Hepatocyte (in vitro differentiated cells): ENCODE measurements at regions not wholly inside any gene's neighbourhood (a gene's known extent, or its start where the extent isn't known, plus 50 kb on each side); places are given as distances from the start of the nearest gene placed in this dataset.

ENCODE experiments used
- DNase-seq: peaks from one replicate; pipeline ENCODE4 v3.0.0-alpha.2; 2016; ENCODE audit warnings: low spot score
- H2AFZ ChIP-seq: fragments of 200-600 bp; sonication (generic); 2 replicates; pipeline ENCODE4 v1.6.0; 2016; ENCODE audit warnings: antibody characterized with exemption, mild to moderate bottlenecking
- H3K27ac ChIP-seq: fragments of 200-600 bp; sonication (generic); 2 replicates; pipeline ENCODE4 v1.5.1; 2016; ENCODE audit warnings: mild to moderate bottlenecking
- H3K27me3 ChIP-seq: fragments of 200-600 bp; sonication (generic); 2 replicates; pipeline ENCODE4 v1.6.1; 2016
- H3K36me3 ChIP-seq: fragments of 200-600 bp; sonication (generic); replicated peaks from 2 replicates; pipeline ENCODE4 v1.5.1; 2016; ENCODE audit warnings: low read depth; ENCODE audit not compliant: insufficient read depth
- H3K4me1 ChIP-seq: fragments of 200-600 bp; sonication (generic); 2 replicates; pipeline ENCODE4 v1.5.1; 2016; ENCODE audit warnings: mild to moderate bottlenecking, moderate library complexity; ENCODE audit not compliant: insufficient read depth
- H3K4me2 ChIP-seq: fragments of 200-600 bp; sonication (generic); 2 replicates; pipeline ENCODE4 v1.6.0; 2016
- H3K4me3 ChIP-seq: fragments of 200-600 bp; sonication (generic); 2 replicates; pipeline ENCODE4 v1.5.1; 2016; ENCODE audit warnings: mild to moderate bottlenecking
- H3K79me2 ChIP-seq: fragments of 200-600 bp; sonication (generic); 2 replicates; pipeline ENCODE4 v1.6.0; 2017; ENCODE audit warnings: mild to moderate bottlenecking
- H3K9me2 ChIP-seq: fragments of 200-600 bp; sonication (generic); replicated peaks from 2 replicates; pipeline ENCODE4 v1.6.0; 2017; ENCODE audit warnings: mild to moderate bottlenecking; ENCODE audit not compliant: insufficient read depth
- H3K9me3 ChIP-seq: fragments of 200-600 bp; sonication (generic); 2 replicates; pipeline ENCODE4 v1.5.1; 2016; ENCODE audit warnings: low read depth, mild to moderate bottlenecking
- H4K20me1 ChIP-seq: fragments of 200-600 bp; sonication (generic); 2 replicates; pipeline ENCODE4 v1.6.0; 2016; ENCODE audit warnings: mild to moderate bottlenecking; ENCODE audit not compliant: insufficient read depth, poor library complexity, severe bottlenecking
- EZH2 ChIP-seq: fragments of 200-600 bp; sonication (generic); IDR thresholded peaks from 2 replicates; pipeline ENCODE4 v1.6.1; 2016; ENCODE audit warnings: antibody characterized with exemption, mild to moderate bottlenecking, borderline replicate concordance
- EZH2phosphoT487 ChIP-seq: fragments of 200-600 bp; sonication (generic); IDR thresholded peaks from one replicate; pipeline ENCODE4 v1.6.1; 2018; ENCODE audit warnings: antibody characterized with exemption, mild to moderate bottlenecking, low read depth, moderate library complexity; ENCODE audit not compliant: unreplicated experiment, severe bottlenecking
- WGBS: methylation state at CpG from one replicate; pipeline ENCODE4 v1.1.6; 2016; ENCODE audit warnings: low lambda C conversion rate; ENCODE audit errors: missing lambda C conversion rate; 5-methylcytosine and 5-hydroxymethylcytosine counted together
- TF ChIP-seq, protein P1 (sequence below): fragments of 200-600 bp; sonication (generic); IDR thresholded peaks from 2 replicates; pipeline ENCODE4 v1.5.1; 2016; ENCODE audit warnings: antibody characterized with exemption, mild to moderate bottlenecking; ENCODE audit not compliant: poor library complexity

DNA sequence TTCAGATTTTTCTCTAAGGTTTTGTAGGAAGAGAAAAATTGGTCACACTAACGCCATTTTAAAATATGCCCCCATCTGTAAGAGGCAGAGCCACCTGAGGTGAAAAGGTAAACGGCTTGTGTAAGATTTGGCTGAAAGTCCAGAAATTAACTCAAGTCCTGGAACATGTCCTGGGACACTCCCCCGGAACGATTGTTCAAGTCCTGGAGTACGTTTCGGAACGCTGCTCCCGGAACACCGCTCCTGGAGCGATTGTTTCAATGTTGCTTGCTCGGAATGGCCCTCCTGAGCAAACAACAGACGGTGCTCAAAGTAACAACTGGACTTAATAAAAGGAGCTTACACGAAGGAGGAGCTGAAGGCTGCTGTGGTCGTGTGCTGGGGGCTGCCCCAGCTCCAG lies 796.5 kb upstream of the SLIT2 start:
- H4K20me1 ChIP-seq: no peaks in the 10 kb centered on the region
- no peak overlapping the region for H3K27ac ChIP-seq
- no peaks in the 10 kb centered on the region for H3K4me1 ChIP-seq
- H3K9me3 ChIP-seq: no peaks in the 10 kb centered on the region
- H2AFZ ChIP-seq: no peak overlapping the region
- no peaks in the 10 kb centered on the region for H3K79me2 ChIP-seq
- H3K9me2 ChIP-seq: no peaks in the 10 kb centered on the region
- no peak overlapping the region for H3K4me2 ChIP-seq
- DNase-seq: no peak
- WGBS: 90% methylated on average over 14 of the region's 14 CpGs
- no peaks in the 10 kb centered on the region for H3K27me3 ChIP-seq
- H3K4me3 ChIP-seq: no peak overlapping the region
- TF ChIP-seq EZH2phosphoT487 (no peak), EZH2 (no peak)
- TF ChIP-seq, protein P1, sequence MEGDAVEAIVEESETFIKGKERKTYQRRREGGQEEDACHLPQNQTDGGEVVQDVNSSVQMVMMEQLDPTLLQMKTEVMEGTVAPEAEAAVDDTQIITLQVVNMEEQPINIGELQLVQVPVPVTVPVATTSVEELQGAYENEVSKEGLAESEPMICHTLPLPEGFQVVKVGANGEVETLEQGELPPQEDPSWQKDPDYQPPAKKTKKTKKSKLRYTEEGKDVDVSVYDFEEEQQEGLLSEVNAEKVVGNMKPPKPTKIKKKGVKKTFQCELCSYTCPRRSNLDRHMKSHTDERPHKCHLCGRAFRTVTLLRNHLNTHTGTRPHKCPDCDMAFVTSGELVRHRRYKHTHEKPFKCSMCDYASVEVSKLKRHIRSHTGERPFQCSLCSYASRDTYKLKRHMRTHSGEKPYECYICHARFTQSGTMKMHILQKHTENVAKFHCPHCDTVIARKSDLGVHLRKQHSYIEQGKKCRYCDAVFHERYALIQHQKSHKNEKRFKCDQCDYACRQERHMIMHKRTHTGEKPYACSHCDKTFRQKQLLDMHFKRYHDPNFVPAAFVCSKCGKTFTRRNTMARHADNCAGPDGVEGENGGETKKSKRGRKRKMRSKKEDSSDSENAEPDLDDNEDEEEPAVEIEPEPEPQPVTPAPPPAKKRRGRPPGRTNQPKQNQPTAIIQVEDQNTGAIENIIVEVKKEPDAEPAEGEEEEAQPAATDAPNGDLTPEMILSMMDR: no peak
- H3K36me3 ChIP-seq: no peaks in the 10 kb centered on the region

DNA sequence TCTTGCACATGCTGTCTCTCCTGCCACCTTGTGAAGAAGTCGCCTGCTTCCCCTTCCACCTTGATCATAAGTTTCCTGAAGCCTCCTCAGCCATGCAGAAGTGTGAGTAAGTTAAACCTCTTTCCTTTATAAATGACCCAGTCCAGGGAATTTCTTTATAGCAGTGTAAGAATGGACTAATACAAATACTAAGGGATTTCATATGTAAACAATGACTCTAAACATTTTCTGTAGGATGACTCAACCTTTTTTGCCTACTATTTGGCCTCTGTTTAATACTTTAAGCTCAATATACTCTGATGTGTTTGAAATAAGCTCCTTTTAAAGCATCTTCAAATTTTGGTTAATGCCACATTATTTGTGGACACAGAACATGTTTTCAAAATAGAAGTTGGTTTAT lies 813.5 kb upstream of the SLIT2 start:
- WGBS: 84% methylated on average over 1 of the region's 1 CpG
- Histone ChIP-seq H3K4me3 (no peak overlapping the region), H3K9me2 (no peaks in the 10 kb centered on the region), H4K20me1 (no peaks in the 10 kb centered on the region), H3K27me3 (no peaks in the 10 kb centered on the region), H3K27ac (no peak overlapping the region), H3K79me2 (no peaks in the 10 kb centered on the region), H3K9me3 (no peaks in the 10 kb centered on the region), H3K36me3 (no peaks in the 10 kb centered on the region), H3K4me1 (no peaks in the 10 kb centered on the region), H3K4me2 (no peak overlapping the region), H2AFZ (no peak overlapping the region)
- no peak for DNase-seq
- TF ChIP-seq, protein P1: no peak
- TF ChIP-seq EZH2 (no peak), EZH2phosphoT487 (no peak)

DNA sequence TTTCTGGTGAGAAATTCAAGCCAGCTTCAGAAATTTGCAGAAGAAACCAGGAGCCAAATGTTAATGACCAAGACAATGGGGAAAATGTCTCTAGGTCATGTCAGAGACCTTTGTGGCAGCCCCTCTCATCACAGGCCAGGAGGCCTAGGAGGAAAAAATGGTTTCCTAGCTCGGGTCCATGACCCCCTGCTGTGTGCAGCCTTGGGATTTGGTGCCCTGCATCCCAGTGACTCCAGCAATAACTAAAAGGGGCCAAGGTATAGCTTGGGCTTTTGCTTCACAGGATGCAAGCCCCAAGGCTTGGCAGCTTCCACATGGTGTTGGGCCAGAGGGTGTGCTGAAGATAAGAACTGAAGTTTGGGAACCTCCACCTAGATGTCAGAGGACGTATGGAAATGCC lies 814.7 kb upstream of the SLIT2 start:
- H3K4me3 ChIP-seq: no peak overlapping the region
- 74% methylated on average over 2 of the region's 2 CpGs for WGBS
- no peak overlapping the region for H3K27ac ChIP-seq
- no peaks in the 10 kb centered on the region for H3K36me3 ChIP-seq
- H4K20me1 ChIP-seq: no peaks in the 10 kb centered on the region
- H2AFZ ChIP-seq: no peak overlapping the region
- H3K79me2 ChIP-seq: no peaks in the 10 kb centered on the region
- H3K9me2 ChIP-seq: no peaks in the 10 kb centered on the region
- no peak for DNase-seq
- no peaks in the 10 kb centered on the region for H3K4me1 ChIP-seq
- no peak for TF ChIP-seq EZH2phosphoT487
- TF ChIP-seq, protein P1: no peak
- no peak for TF ChIP-seq EZH2
- H3K27me3 ChIP-seq: no peaks in the 10 kb centered on the region
- no peak overlapping the region for H3K4me2 ChIP-seq
- H3K9me3 ChIP-seq: no peaks in the 10 kb centered on the region

DNA sequence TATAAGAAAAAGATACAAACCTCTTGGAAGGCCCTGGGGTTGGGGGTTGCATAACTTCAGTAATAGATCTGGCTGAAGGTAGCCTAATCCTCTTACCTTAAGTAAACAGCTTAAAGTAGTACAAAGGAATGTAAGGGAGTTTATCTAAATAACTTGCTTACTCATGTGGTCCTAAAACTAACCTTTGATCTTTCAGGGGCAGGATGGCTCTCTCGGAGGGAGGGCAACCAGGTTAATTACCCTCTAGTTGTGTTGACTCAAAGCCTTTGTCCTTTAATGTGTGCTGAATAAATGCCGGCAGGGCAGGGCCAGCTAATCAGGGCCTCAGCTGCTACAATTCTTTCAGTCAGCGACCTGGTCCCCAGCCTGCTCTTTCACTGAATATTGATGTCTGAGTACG lies 822.0 kb upstream of the SLIT2 start:
- no peaks in the 10 kb centered on the region for H4K20me1 ChIP-seq
- no peaks in the 10 kb centered on the region for H3K27me3 ChIP-seq
- no peaks in the 10 kb centered on the region for H3K36me3 ChIP-seq
- no peak overlapping the region for H3K27ac ChIP-seq
- no peaks in the 10 kb centered on the region for H3K79me2 ChIP-seq
- H3K9me3 ChIP-seq: no peaks in the 10 kb centered on the region
- no peaks in the 10 kb centered on the region for H3K4me1 ChIP-seq
- no peak overlapping the region for H2AFZ ChIP-seq
- TF ChIP-seq, protein P1: no peak
- TF ChIP-seq EZH2phosphoT487 (no peak), EZH2 (no peak)
- no peak overlapping the region for H3K4me2 ChIP-seq
- no peak overlapping the region for H3K4me3 ChIP-seq
- no peaks in the 10 kb centered on the region for H3K9me2 ChIP-seq
- WGBS: 38% methylated on average over 4 of the region's 4 CpGs
- no peak for DNase-seq
